ENCODE measurements at regions not wholly inside any gene's neighbourhood (a gene's known extent, or its start where the extent isn't known, plus 50 kb on each side); places are given as distances from the start of the nearest gene placed in this dataset.

- Histone ChIP-seq H3K79me2 (ENCODE audit: insufficient read depth, low read depth) (no peaks in the 10 kb centered on the region), H2AFZ (ENCODE audit: low read depth) (no peak overlapping the region), H3K4me1 (ENCODE audit: low read depth, poor library complexity, severe bottlenecking) (no peaks in the 10 kb centered on the region), H3K27me3 (ENCODE audit: insufficient read depth, low read depth) (no peaks in the 10 kb centered on the region), H3K4me3 (IDR thresholded peaks at IDR 0.05; ENCODE audit: insufficient read depth, low read depth, low read length) (no peak overlapping the region), H3K9ac (no peak overlapping the region), H3K36me3 (ENCODE audit: insufficient read depth) (no peaks in the 10 kb centered on the region), H3K27ac (no peak overlapping the region), H4K20me1 (ENCODE audit: insufficient read depth) (no peaks in the 10 kb centered on the region), H3K4me2 (no peak overlapping the region)
- TF ChIP-seq, protein P1, sequence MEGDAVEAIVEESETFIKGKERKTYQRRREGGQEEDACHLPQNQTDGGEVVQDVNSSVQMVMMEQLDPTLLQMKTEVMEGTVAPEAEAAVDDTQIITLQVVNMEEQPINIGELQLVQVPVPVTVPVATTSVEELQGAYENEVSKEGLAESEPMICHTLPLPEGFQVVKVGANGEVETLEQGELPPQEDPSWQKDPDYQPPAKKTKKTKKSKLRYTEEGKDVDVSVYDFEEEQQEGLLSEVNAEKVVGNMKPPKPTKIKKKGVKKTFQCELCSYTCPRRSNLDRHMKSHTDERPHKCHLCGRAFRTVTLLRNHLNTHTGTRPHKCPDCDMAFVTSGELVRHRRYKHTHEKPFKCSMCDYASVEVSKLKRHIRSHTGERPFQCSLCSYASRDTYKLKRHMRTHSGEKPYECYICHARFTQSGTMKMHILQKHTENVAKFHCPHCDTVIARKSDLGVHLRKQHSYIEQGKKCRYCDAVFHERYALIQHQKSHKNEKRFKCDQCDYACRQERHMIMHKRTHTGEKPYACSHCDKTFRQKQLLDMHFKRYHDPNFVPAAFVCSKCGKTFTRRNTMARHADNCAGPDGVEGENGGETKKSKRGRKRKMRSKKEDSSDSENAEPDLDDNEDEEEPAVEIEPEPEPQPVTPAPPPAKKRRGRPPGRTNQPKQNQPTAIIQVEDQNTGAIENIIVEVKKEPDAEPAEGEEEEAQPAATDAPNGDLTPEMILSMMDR (conservative IDR thresholded peaks at IDR 0.05; ENCODE audit: low read depth, low read length), result no peak
Measured at GRCh38 chr20:11018668-11019170, 344.9 kb upstream of the JAG1 start.

DNA sequence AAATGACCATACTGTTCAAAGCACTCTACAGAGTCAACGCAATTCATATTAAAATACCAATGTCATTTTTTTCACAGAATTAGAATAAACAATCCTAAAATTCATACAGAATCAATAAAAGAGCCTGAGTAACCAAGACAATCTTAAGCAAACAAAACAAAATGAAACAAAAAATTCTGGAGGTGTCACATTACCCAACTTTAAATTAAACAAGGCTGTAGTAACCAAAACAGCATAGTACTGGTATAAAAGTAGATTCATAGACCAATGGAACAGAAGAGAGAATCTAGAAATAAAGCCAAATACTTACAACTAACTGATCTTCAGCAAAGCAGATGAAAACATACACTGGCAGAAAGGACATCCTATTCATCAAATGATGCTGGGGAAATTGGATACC is 346.9 kb upstream of the JAG1 start:
- no peak overlapping the region for H3K4me2 ChIP-seq
- no peaks in the 10 kb centered on the region for H3K79me2 ChIP-seq (ENCODE audit: insufficient read depth, low read depth)
- H4K20me1 ChIP-seq (ENCODE audit: insufficient read depth), result no peaks in the 10 kb centered on the region
- H3K27me3 ChIP-seq (ENCODE audit: insufficient read depth, low read depth), result no peaks in the 10 kb centered on the region
- H2AFZ ChIP-seq (ENCODE audit: low read depth), result no peak overlapping the region
- no peak overlapping the region for H3K27ac ChIP-seq
- H3K36me3 ChIP-seq (ENCODE audit: insufficient read depth), result no peaks in the 10 kb centered on the region
- H3K4me3 ChIP-seq (IDR thresholded peaks at IDR 0.05; ENCODE audit: insufficient read depth, low read depth, low read length), result no peak overlapping the region
- no peak overlapping the region for H3K9ac ChIP-seq
- TF ChIP-seq, protein P1 (conservative IDR thresholded peaks at IDR 0.05; ENCODE audit: low read depth, low read length), result no peak
- H3K4me1 ChIP-seq (ENCODE audit: low read depth, poor library complexity, severe bottlenecking), result no peaks in the 10 kb centered on the region

GRCh38 chr20:11027224-11027623 is 353.4 kb upstream of the JAG1 start:
- no peaks in the 10 kb centered on the region for H3K79me2 ChIP-seq (ENCODE audit: insufficient read depth, low read depth)
- no peaks in the 10 kb centered on the region for H3K27me3 ChIP-seq (ENCODE audit: insufficient read depth, low read depth)
- H3K36me3 ChIP-seq (ENCODE audit: insufficient read depth), result no peaks in the 10 kb centered on the region
- TF ChIP-seq, protein P1 (conservative IDR thresholded peaks at IDR 0.05; ENCODE audit: low read depth, low read length), result no peak
- H3K4me3 ChIP-seq (IDR thresholded peaks at IDR 0.05; ENCODE audit: insufficient read depth, low read depth, low read length), result no peak overlapping the region
- H4K20me1 ChIP-seq (ENCODE audit: insufficient read depth), result no peaks in the 10 kb centered on the region
- no peaks in the 10 kb centered on the region for H3K4me1 ChIP-seq (ENCODE audit: low read depth, poor library complexity, severe bottlenecking)
- no peak overlapping the region for H2AFZ ChIP-seq (ENCODE audit: low read depth)
- H3K27ac ChIP-seq, result no peak overlapping the region
- H3K9ac ChIP-seq, result no peak overlapping the region
- no peak overlapping the region for H3K4me2 ChIP-seq

- TF ChIP-seq, protein P1 (conservative IDR thresholded peaks at IDR 0.05; ENCODE audit: low read depth, low read length), result no peak
- no peaks in the 10 kb centered on the region for H3K4me1 ChIP-seq (ENCODE audit: low read depth, poor library complexity, severe bottlenecking)
- H3K79me2 ChIP-seq (ENCODE audit: insufficient read depth, low read depth), result no peaks in the 10 kb centered on the region
- no peak overlapping the region for H3K27ac ChIP-seq
- no peaks in the 10 kb centered on the region for H3K27me3 ChIP-seq (ENCODE audit: insufficient read depth, low read depth)
- no peaks in the 10 kb centered on the region for H4K20me1 ChIP-seq (ENCODE audit: insufficient read depth)
- no peak overlapping the region for H3K4me3 ChIP-seq (IDR thresholded peaks at IDR 0.05; ENCODE audit: insufficient read depth, low read depth, low read length)
- H2AFZ ChIP-seq (ENCODE audit: low read depth), result no peak overlapping the region
- no peaks in the 10 kb centered on the region for H3K36me3 ChIP-seq (ENCODE audit: insufficient read depth)
- H3K9ac ChIP-seq, result no peak overlapping the region
- no peak overlapping the region for H3K4me2 ChIP-seq
Measured at GRCh38 chr20:11030351-11030750, 356.6 kb upstream of the JAG1 start.

All from KMS-11 (cell line).